HG03521 (cell line): ENCODE measurements at regions not wholly inside any gene's neighbourhood (a gene's known extent, or its start where the extent isn't known, plus 50 kb on each side); places are given as distances from the start of the nearest gene placed in this dataset.
"Not testable (repeated sequence)": the region's sequence is repeated elsewhere in the genome, so short reads cannot be mapped to it uniquely, and the experiment has no call there.

Experiments
- ATAC-seq: cut with Tn5 transposase; IDR thresholded peaks from one replicate; pipeline ENCODE4 v1.9.1; 2021; ENCODE audit warnings: mild to moderate bottlenecking, moderate library complexity; ENCODE audit not compliant: unreplicated experiment

- peak; percentile 72 for ATAC-seq
Observed at GRCh38 chr2:17202628-17203027, 315.6 kb downstream of the RAD51AP2 start.

- ATAC-seq, result no peak
Observed at GRCh38 chr2:17199741-17200140, 318.5 kb downstream of the RAD51AP2 start.

DNA sequence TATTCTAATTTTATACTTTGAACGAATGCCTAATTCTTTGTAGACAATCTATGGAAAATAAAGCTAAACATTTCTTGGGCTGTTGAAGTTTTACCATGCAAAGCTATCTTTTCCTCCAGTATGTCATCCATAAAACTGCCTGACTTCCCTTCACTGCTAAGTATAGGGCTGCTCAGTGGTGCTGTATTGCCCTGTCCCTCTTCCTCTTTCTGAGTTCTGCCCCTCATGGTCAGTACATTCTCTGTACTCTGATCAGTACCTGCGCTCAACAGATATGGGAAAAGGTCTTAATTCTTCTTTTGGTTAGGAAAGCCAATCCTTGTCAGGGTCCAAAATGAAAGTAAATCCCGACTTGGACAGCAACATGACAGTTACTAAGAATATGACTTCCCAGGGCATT lies 321.9 kb downstream of the RAD51AP2 start:
- no peak for ATAC-seq

GRCh38 chr2:17195016-17195415 lies 323.2 kb downstream of the RAD51AP2 start:
- no peak for ATAC-seq

DNA sequence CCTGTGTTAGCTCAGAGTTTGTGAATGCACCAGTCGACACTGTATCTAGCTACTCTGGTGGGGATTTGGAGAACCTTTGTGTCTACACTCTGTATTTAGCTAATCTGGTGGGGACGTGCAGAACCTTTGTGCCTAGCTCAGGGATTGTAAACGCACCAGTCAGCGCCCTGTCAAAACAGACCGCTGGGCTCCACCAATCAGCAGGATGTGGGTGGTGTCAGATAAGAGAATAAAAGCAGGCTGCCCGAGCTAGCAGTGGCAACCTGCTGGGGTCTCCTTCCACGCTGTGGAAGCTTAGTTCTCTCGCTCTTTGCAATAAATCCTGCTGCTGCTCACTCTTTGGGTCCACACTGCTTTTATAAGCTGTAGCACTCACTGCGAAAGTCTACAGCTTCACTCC lies 324.2 kb downstream of the RAD51AP2 start:
- no peak for ATAC-seq

DNA sequence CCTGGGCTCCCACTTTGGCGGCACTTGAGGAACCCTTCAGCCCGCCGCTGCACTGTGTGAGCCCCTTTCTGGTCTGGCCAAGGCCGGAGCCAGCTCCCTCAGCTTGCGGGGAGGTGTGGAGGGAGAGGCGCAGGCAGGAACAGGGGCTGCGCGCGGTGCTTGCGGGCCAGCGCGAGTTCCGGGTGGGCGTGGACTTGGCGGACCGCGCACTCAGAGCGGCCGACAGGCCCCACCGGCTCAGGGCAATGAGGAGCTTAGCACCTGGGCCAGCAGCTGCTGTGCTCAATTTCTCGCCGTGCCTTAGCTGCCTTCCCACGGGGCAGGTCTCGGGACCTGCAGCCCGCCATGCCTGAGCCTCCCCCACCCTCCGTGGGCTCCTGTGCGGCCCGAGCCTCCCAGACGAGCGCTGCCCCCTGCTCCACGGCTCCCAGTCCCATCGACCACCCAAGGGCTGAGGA lies 324.8 kb downstream of the RAD51AP2 start:
- ATAC-seq, result not testable (repeated sequence)

DNA sequence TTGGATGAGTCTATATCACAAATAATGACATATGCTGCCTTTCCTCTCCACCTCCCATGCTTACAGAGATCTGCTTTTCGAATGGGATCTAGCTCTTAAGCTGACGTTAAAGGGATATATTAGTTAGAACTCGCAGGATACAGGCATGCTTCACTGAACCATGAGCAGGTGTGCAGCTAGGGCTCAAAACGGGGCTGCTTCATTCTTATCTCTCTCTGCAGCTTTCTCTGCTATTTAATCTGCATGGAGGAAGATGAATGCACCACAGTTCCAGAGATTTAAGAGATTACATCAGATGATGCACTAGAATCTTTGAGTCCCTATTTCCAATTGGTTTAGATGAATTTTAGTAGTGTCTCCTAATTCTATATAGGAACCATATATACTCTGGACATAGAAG lies 327.0 kb downstream of the RAD51AP2 start:
- ATAC-seq, result no peak

GRCh38 chr2:17190527-17190926 lies 327.7 kb downstream of the RAD51AP2 start:
- ATAC-seq, result no peak

DNA sequence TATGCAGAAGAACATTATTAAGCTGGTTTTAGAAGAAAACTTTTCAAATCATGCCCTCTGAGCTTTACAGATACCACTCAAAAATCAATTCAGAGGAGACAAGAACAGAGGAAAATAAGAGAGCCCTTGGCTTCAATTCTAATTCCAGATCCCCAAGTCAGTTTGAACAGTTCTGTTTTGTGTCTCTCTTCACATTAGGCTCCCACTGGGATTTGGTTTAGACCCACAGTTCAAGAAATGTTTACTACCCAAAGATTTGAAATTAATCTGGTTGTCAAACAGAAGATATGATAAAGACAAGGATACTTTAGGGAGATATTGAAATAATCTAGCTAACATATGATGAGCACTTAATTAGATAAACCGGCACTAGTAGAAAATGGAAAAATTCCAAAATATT lies 329.5 kb downstream of the RAD51AP2 start:
- ATAC-seq, result no peak

DNA sequence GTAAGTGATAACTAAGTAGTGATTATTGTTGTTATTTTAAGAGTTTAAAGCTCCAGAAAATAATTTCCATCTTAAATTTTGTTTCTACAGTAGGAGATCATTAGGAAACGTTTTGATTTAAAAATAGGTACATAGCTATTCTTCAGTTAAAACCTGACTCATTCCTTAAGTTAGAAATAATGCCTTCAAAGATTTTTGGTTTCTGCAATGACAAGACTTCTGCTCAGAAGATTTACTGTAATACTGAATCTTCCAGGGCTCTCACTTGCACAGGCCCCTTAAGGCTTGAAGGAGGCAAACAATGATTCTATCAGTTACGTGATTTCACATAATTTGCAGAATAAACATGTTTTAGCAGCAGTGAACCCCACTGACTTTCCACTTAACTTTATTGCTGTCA lies 333.7 kb downstream of the RAD51AP2 start:
- ATAC-seq, result no peak

- no peak for ATAC-seq
Observed at GRCh38 chr2:17182399-17182798, 335.8 kb downstream of the RAD51AP2 start.

- no peak for ATAC-seq
Observed at GRCh38 chr2:17181051-17181752, 337.0 kb downstream of the RAD51AP2 start.

DNA sequence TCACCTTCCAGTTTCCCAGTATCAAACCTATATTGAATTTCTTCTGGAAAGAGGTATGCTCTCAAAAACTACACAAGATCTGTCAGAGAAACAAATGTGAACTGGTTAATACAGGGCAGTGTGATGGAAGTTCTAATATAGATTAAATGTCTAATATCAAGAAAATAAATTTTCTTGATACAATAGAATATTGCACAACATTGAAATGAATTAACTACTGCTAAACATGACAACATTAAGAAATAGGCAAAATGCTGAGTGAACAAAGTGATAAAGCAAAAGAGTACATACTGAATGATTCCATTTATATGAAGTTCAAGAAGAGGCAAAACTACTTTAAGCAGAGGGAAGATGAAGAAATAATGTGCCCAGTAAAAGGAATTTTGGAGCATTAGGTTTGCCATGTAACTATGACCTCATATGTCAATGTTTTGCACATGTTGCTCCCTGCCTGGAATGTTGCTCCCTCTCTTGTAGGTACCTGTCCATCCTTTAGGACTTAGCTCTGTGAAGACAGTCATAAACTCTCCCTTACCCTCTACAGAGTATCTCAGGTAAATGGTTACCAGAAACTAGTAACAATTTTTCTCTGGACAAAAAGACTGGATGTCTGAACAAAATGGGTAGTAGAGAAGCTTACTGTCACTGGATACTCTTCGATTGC lies 339.0 kb downstream of the RAD51AP2 start:
- no peak for ATAC-seq

DNA sequence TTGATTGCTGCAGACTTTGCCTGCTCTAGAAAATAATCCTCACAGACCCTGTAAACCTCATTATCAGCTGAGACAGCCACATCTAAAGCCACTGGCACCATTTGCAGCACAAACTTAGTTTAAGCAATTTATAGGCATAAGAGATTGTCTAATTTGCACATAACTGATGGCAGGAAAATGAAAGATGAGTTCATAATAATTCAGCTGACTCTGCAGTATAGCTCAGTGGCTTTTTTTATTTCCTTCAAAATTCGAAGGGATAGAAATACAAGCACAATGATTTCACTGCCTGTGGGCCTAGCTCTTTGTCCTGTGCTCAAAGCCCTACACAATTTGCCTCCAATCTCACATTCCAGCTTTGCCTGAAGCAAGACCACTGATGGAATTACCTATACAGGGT lies 341.2 kb downstream of the RAD51AP2 start:
- no peak for ATAC-seq

- ATAC-seq, result peak; percentile 77
Observed at GRCh38 chr2:17171446-17172049, 346.7 kb downstream of the RAD51AP2 start.

DNA sequence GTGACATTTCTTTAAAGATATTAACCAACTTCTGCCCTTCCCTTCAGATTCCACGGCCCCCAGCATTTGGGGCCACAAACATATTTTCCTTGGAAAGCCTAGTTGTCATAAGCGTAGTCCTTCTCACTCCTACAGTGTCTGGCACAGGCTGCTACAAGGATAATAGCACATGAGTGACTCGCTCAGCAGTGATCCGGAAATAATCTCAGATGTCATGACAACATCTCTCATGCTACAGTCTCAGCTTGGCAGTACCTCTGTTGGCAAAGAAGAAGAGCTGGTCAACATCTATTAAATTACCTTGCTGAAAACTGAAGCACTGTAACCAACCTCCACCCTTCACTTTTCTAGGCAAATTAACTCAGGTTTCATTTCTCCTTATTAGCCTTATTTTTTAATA lies 351.7 kb downstream of the RAD51AP2 start:
- no peak for ATAC-seq

DNA sequence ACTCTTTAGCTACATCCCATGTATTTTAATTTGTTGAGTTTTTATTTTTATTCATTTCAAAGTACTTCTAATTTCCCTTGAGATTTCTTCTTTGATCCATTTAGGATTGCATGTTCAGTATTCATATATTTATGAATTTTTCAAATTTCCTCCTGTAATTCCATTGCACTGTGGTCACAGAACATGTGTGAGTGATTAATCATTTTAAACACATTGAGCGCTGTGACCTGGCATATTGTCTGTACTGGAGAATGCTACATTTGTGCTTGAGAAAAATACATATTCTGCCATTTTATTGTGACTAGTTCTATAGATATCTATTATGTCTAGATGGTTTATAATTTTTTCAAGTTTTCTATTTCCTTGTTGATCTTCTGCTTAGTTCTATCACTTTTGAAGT lies 353.7 kb downstream of the RAD51AP2 start:
- ATAC-seq, result no peak

DNA sequence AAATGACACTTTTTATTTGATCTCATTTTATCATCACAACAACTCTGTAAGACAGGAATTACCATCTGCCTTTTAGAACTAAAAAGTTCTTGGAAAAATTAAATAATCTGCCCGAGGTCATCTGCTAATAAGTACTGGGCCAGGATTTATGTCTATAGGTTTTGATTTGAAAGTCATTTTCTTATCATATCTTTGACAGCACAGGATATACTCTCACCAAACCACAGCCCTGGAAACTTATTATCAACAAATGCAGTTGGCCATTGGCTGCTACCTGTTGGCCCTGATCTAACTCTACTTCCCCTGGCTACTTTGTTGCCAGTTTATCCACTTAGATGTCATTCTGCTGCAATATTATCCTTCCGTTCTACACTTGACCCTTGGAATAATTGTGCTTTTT lies 354.6 kb downstream of the RAD51AP2 start:
- ATAC-seq, result no peak

- no peak for ATAC-seq
Observed at GRCh38 chr2:17162713-17163112, 355.5 kb downstream of the RAD51AP2 start.

DNA sequence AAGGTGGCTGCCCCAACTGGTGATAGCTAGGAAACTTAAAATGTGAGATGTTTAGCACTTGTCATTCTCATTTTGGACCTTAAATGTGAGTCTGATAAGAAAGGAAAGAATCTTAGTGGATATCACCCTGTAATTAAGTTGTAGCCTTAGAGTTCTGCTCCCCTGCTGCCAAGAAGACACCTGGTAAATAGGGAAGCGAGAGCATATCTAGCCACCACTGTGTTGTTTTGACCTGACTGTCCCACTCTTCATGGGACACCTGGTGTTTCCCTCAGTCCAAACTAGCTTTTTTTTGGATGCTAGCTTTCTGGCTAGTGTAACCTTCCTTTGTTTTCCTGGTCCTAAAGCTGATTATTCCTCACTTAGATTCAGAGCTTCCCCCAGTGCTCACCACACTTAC lies 357.6 kb downstream of the RAD51AP2 start:
- peak; percentile 77 for ATAC-seq

DNA sequence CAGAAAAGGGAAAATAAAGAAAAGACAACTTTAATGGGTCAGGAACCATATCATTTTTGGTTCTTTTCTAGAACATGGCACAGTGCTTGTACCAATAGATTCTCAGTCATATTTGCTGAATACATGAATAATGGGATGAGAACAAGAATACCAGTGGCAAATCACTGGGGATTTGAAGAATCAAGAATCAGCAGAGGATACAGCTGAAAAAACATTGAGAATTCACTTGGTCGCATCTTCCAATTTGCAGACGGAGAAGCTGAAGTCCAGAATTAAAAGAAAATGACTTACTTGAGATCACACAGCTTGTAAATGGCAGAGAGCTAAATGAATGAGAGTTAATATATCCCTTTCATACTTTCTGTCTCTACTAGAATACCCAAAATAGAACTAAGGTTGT lies 362.2 kb downstream of the RAD51AP2 start:
- no peak for ATAC-seq

- ATAC-seq, result no peak
Observed at GRCh38 chr2:17149945-17150344, 368.3 kb downstream of the RAD51AP2 start.
